ENCODE measurements at regions not wholly inside any gene's neighbourhood (a gene's known extent, or its start where the extent isn't known, plus 50 kb on each side); places are given as distances from the start of the nearest gene placed in this dataset.

- TF ChIP-seq EZH2 (IDR thresholded peaks at IDR 0.05) (no peak), POLR2AphosphoS5 (IDR thresholded peaks at IDR 0.05; ENCODE audit: borderline replicate concordance, low read depth, low read length) (no peak), FOXP2 (optimal IDR thresholded peaks at IDR 0.05; ENCODE audit: control extremely low read depth, extremely low read length, insufficient read depth) (no peak)
Observed at GRCh38 chr3:130243808-130244207, 101.7 kb upstream of the COL6A5 start.
